ENCODE measurements at regions not wholly inside any gene's neighbourhood (a gene's known extent, or its start where the extent isn't known, plus 50 kb on each side); places are given as distances from the start of the nearest gene placed in this dataset.

DNA sequence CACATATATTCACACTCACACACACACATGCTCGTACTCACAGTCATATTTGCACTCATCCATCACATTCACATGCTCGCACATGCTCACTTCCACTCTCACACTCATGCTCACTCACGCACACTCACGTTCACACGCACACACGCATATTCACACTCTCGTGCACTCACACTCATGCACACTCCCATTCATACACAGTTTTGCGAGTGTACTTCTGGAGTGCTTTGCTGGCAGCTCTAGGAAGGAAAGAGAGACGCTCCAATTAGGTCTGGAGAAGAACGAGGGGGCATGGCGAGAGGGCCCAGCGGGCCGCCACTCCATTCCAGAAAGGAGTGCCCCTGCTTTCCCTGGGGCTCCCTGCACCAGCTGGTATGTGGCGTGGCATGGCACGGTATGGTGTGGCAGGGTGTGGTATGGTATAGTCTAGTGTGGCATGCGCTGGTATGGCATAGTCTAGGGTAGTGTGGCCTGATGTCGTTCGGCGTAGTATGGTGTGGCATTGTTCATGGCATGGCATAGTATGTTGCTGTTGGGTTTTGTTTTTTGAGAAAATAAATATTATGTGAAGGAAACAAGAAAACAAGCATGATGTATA lies 216.8 kb upstream of the CDYL start:
- ChIA-PET POLR2A (ENCODE audit: unreplicated experiment) (no interaction called here), CTCF (no interaction called here)
- no peaks in the 10 kb centered on the region for H3K36me3 ChIP-seq (ENCODE audit: low read depth, low read length)
- H3K9ac ChIP-seq (ENCODE audit: low read length) = no peak overlapping the region
- DNase-seq = no peak
- ATAC-seq = no peak
- TF ChIP-seq, protein P1, sequence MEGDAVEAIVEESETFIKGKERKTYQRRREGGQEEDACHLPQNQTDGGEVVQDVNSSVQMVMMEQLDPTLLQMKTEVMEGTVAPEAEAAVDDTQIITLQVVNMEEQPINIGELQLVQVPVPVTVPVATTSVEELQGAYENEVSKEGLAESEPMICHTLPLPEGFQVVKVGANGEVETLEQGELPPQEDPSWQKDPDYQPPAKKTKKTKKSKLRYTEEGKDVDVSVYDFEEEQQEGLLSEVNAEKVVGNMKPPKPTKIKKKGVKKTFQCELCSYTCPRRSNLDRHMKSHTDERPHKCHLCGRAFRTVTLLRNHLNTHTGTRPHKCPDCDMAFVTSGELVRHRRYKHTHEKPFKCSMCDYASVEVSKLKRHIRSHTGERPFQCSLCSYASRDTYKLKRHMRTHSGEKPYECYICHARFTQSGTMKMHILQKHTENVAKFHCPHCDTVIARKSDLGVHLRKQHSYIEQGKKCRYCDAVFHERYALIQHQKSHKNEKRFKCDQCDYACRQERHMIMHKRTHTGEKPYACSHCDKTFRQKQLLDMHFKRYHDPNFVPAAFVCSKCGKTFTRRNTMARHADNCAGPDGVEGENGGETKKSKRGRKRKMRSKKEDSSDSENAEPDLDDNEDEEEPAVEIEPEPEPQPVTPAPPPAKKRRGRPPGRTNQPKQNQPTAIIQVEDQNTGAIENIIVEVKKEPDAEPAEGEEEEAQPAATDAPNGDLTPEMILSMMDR (conservative IDR thresholded peaks at IDR 0.05; ENCODE audit: low read depth, low read length) = no peak
- no peak for TF ChIP-seq EZH2 (IDR thresholded peaks at IDR 0.05; ENCODE audit: low read length, unreplicated experiment)
- TF ChIP-seq EZH2phosphoT487 (IDR thresholded peaks at IDR 0.05; ENCODE audit: borderline replicate concordance, low read length) = no peak
- no peak overlapping the region for H3K4me2 ChIP-seq (ENCODE audit: low read length)
- H3F3A ChIP-seq (ENCODE audit: low read length, unreplicated experiment) = no peaks in the 10 kb centered on the region
- no peak overlapping the region for H2AFZ ChIP-seq (ENCODE audit: low read length)
- no peaks in the 10 kb centered on the region for H4K20me1 ChIP-seq (ENCODE audit: low read length)
- no peak overlapping the region for H3K4me3 ChIP-seq (ENCODE audit: low read length)
- H3K79me2 ChIP-seq (ENCODE audit: low read length) = no peaks in the 10 kb centered on the region
- intact Hi-C loops (cut with micrococcal nuclease) = no loop called here
- H3K4me1 ChIP-seq (ENCODE audit: insufficient read depth, low read length) = no peaks in the 10 kb centered on the region
- H3K9me2 ChIP-seq (replicated peaks; ENCODE audit: low read length) = no peaks in the 10 kb centered on the region
- no peaks in the 10 kb centered on the region for H3K9me3 ChIP-seq (ENCODE audit: low read length)
- no peak overlapping the region for H3K27ac ChIP-seq (ENCODE audit: low read length)
- no peaks in the 10 kb centered on the region for H3K27me3 ChIP-seq (ENCODE audit: low read length)
- no TSS peak for BruUV-seq (replicated peaks)

DNA sequence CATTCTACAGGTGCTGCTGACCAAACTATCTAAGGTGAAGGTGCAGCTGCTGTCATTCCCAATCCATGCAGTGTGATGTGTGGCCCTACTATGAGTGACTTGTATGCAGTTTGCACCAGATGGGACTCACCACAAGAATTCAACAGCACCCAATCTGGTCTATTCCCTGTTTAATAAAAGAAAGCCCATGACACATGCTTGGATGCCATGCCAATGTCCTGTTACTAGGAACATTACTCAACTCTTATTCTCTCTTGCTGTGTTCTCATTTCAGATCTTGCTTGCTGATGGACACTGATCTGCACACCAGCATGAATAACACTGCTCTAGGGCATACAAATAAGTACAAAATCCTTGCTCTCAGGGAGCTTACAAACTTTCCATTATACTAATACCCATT lies 221.6 kb upstream of the CDYL start:
- Histone ChIP-seq H3K9me2 (replicated peaks; ENCODE audit: low read length) (no peaks in the 10 kb centered on the region), H3K4me1 (ENCODE audit: insufficient read depth, low read length) (no peaks in the 10 kb centered on the region), H3K79me2 (ENCODE audit: low read length) (no peaks in the 10 kb centered on the region), H3F3A (ENCODE audit: low read length, unreplicated experiment) (no peaks in the 10 kb centered on the region), H3K27me3 (ENCODE audit: low read length) (no peaks in the 10 kb centered on the region), H3K4me2 (ENCODE audit: low read length) (no peak overlapping the region), H2AFZ (ENCODE audit: low read length) (no peak overlapping the region), H3K4me3 (ENCODE audit: low read length) (no peak overlapping the region), H3K9me3 (ENCODE audit: low read length) (no peaks in the 10 kb centered on the region), H4K20me1 (ENCODE audit: low read length) (no peaks in the 10 kb centered on the region), H3K9ac (ENCODE audit: low read length) (no peak overlapping the region), H3K27ac (ENCODE audit: low read length) (no peak overlapping the region), H3K36me3 (ENCODE audit: low read depth, low read length) (no peaks in the 10 kb centered on the region)
- TF ChIP-seq, protein P1 (conservative IDR thresholded peaks at IDR 0.05; ENCODE audit: low read depth, low read length) = no peak
- no peak for TF ChIP-seq EZH2 (IDR thresholded peaks at IDR 0.05; ENCODE audit: low read length, unreplicated experiment)
- TF ChIP-seq EZH2phosphoT487 (IDR thresholded peaks at IDR 0.05; ENCODE audit: borderline replicate concordance, low read length) = no peak
- intact Hi-C loops (cut with micrococcal nuclease) = no loop called here
- no peak for DNase-seq
- no TSS peak for BruUV-seq (replicated peaks)
- ChIA-PET CTCF (no interaction called here), POLR2A (ENCODE audit: unreplicated experiment) (no interaction called here)
- no peak for ATAC-seq

DNA sequence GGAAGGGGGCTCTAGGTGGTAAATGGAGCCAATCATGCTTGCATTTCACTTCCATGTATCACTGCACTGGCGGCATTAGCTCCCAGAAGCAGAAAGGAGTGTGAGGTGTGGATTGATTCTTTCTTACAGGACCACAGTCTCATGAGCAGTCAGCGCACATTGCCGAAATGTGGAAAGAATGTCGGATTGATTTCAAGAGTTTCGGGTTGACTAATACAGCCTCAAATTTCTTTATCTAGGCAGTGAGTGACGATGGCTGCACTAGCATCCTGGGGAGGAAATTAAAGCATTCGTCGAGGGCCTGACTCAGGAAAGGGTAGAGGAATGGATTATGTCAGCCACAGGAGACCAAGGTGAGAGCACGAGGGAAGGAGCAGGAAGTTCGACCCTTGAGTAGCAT lies 222.8 kb upstream of the CDYL start:
- no peaks in the 10 kb centered on the region for H3K4me1 ChIP-seq (ENCODE audit: insufficient read depth, low read length)
- H3K27me3 ChIP-seq (ENCODE audit: low read length) = no peaks in the 10 kb centered on the region
- H3K9me2 ChIP-seq (replicated peaks; ENCODE audit: low read length) = no peaks in the 10 kb centered on the region
- POLR2A ChIA-PET (ENCODE audit: unreplicated experiment) = no interaction called here
- no peaks in the 10 kb centered on the region for H4K20me1 ChIP-seq (ENCODE audit: low read length)
- no peaks in the 10 kb centered on the region for H3K79me2 ChIP-seq (ENCODE audit: low read length)
- DNase-seq (no peak), ATAC-seq (no peak)
- BruUV-seq (replicated peaks) = no TSS peak
- H2AFZ ChIP-seq (ENCODE audit: low read length) = no peak overlapping the region
- no peak overlapping the region for H3K27ac ChIP-seq (ENCODE audit: low read length)
- CTCF ChIA-PET = no interaction called here
- no peak overlapping the region for H3K4me3 ChIP-seq (ENCODE audit: low read length)
- no peak for TF ChIP-seq EZH2phosphoT487 (IDR thresholded peaks at IDR 0.05; ENCODE audit: borderline replicate concordance, low read length)
- no peak for TF ChIP-seq EZH2 (IDR thresholded peaks at IDR 0.05; ENCODE audit: low read length, unreplicated experiment)
- TF ChIP-seq, protein P1 (conservative IDR thresholded peaks at IDR 0.05; ENCODE audit: low read depth, low read length) = no peak
- H3K9ac ChIP-seq (ENCODE audit: low read length) = no peak overlapping the region
- H3K9me3 ChIP-seq (ENCODE audit: low read length) = no peaks in the 10 kb centered on the region
- H3K4me2 ChIP-seq (ENCODE audit: low read length) = no peak overlapping the region
- intact Hi-C loops (cut with micrococcal nuclease) = no loop called here
- no peaks in the 10 kb centered on the region for H3K36me3 ChIP-seq (ENCODE audit: low read depth, low read length)
- no peaks in the 10 kb centered on the region for H3F3A ChIP-seq (ENCODE audit: low read length, unreplicated experiment)
